H9 (cell line): ENCODE measurements at regions not wholly inside any gene's neighbourhood (a gene's known extent, or its start where the extent isn't known, plus 50 kb on each side); places are given as distances from the start of the nearest gene placed in this dataset.

ENCODE experiments used
- DNase-seq: peaks from one replicate; pipeline ENCODE4 v3.0.0-alpha.2; 2017
- H2AFZ ChIP-seq: one replicate; pipeline ENCODE4 v1.6.1; 2013; ENCODE audit warnings: mild to moderate bottlenecking, low read length, control low read depth, moderate library complexity
- H2AK5ac ChIP-seq: 2 replicates; pipeline ENCODE4 v1.6.1; 2013; ENCODE audit warnings: low read length, control low read depth, mixed read lengths; ENCODE audit not compliant: insufficient read length
- H2BK120ac ChIP-seq: one replicate; pipeline ENCODE4 v1.6.1; 2013; ENCODE audit warnings: low read depth, mild to moderate bottlenecking, low read length, control low read depth, inconsistent platforms; ENCODE audit not compliant: poor library complexity, severe bottlenecking
- H2BK12ac ChIP-seq: 2 replicates; pipeline ENCODE4 v1.6.1; 2013; ENCODE audit warnings: low read length, control low read depth, mixed read lengths, low read depth; ENCODE audit not compliant: insufficient read length
- H2BK15ac ChIP-seq: 2 replicates; pipeline ENCODE4 v1.6.1; 2013; ENCODE audit warnings: low read depth, low read length, control low read depth
- H2BK20ac ChIP-seq: one replicate; pipeline ENCODE4 v1.6.1; 2013; ENCODE audit warnings: low read depth, mild to moderate bottlenecking, low read length, control low read depth, inconsistent platforms; ENCODE audit not compliant: poor library complexity, severe bottlenecking
- H2BK5ac ChIP-seq: 2 replicates; pipeline ENCODE4 v1.6.1; 2013; ENCODE audit warnings: low read length, control low read depth, mixed read lengths; ENCODE audit not compliant: insufficient read length
- H3K14ac ChIP-seq: 2 replicates; pipeline ENCODE4 v1.6.1; 2013; ENCODE audit warnings: low read length, control low read depth; ENCODE audit not compliant: insufficient read depth
- H3K18ac ChIP-seq: 2 replicates; pipeline ENCODE4 v1.6.1; 2013; ENCODE audit warnings: low read depth, mild to moderate bottlenecking, mixed read lengths, low read length, control low read depth; ENCODE audit not compliant: insufficient read length
- H3K23ac ChIP-seq: 2 replicates; pipeline ENCODE4 v1.6.1; 2013; ENCODE audit warnings: low read length, control low read depth, mixed read lengths, low read depth; ENCODE audit not compliant: insufficient read length
- H3K23me2 ChIP-seq: 2 replicates; pipeline ENCODE4 v1.6.1; 2013; ENCODE audit warnings: low read depth, mild to moderate bottlenecking, mixed read lengths, low read length, control low read depth; ENCODE audit not compliant: insufficient read length, poor library complexity, severe bottlenecking
- H3K27ac ChIP-seq: 2 replicates; pipeline ENCODE4 v1.5.1; 2013; ENCODE audit warnings: low read length, control low read depth, mixed read lengths, low read depth; ENCODE audit not compliant: insufficient read length
- H3K27me3 ChIP-seq: 2 replicates; pipeline ENCODE4 v1.6.1; 2013; ENCODE audit warnings: low read length, control low read depth, inconsistent platforms; ENCODE audit not compliant: insufficient read depth
- H3K4ac ChIP-seq: 2 replicates; pipeline ENCODE4 v1.6.1; 2013; ENCODE audit warnings: low read depth, mild to moderate bottlenecking, control low read depth, inconsistent platforms, low read length, moderate library complexity
- H3K4me1 ChIP-seq: 2 replicates; pipeline ENCODE4 v1.6.1; 2013; ENCODE audit warnings: low read length, control low read depth, inconsistent platforms; ENCODE audit not compliant: insufficient read depth
- H3K4me2 ChIP-seq: 2 replicates; pipeline ENCODE4 v1.6.1; 2013; ENCODE audit warnings: low read length, control low read depth, mixed read lengths; ENCODE audit not compliant: insufficient read length, insufficient read depth
- H3K56ac ChIP-seq: 2 replicates; pipeline ENCODE4 v1.6.1; 2013; ENCODE audit warnings: low read depth, mild to moderate bottlenecking, mixed read lengths, low read length, control low read depth; ENCODE audit not compliant: insufficient read length
- H3K79me1 ChIP-seq: 2 replicates; pipeline ENCODE4 v1.6.1; 2013; ENCODE audit warnings: low read depth, mild to moderate bottlenecking, moderate library complexity, low read length, control low read depth, inconsistent platforms; ENCODE audit not compliant: insufficient read depth, poor library complexity, severe bottlenecking
- H3K79me2 ChIP-seq: 2 replicates; pipeline ENCODE4 v1.6.1; 2013; ENCODE audit warnings: low read length, control low read depth, inconsistent platforms; ENCODE audit not compliant: insufficient read depth
- H3K9ac ChIP-seq: 2 replicates; pipeline ENCODE4 v1.6.1; 2013; ENCODE audit warnings: low read length, control low read depth, mixed read lengths; ENCODE audit not compliant: insufficient read length; ENCODE audit errors: extremely low read depth
- H3K9me3 ChIP-seq: one replicate; pipeline ENCODE4 v1.6.1; 2013; ENCODE audit warnings: low read depth, low read length, inconsistent platforms; ENCODE audit not compliant: control insufficient read depth
- H3T11ph ChIP-seq: one replicate; pipeline ENCODE4 v1.6.1; 2013; ENCODE audit warnings: mild to moderate bottlenecking, low read length, control low read depth, inconsistent platforms
- H4K20me1 ChIP-seq: one replicate; pipeline ENCODE4 v1.6.1; 2013; ENCODE audit not compliant: control insufficient read depth, insufficient read length, insufficient read depth
- H4K5ac ChIP-seq: 2 replicates; pipeline ENCODE4 v1.6.1; 2013; ENCODE audit warnings: low read depth, mild to moderate bottlenecking, mixed read lengths, low read length, control low read depth; ENCODE audit not compliant: insufficient read length
- H4K8ac ChIP-seq: replicated peaks from 2 replicates; pipeline ENCODE4 v1.6.1; 2013; ENCODE audit warnings: low read length, control low read depth, mixed read lengths, low read depth; ENCODE audit not compliant: insufficient read length
- H4K91ac ChIP-seq: 2 replicates; pipeline ENCODE4 v1.6.1; 2013; ENCODE audit warnings: low read depth, mild to moderate bottlenecking, moderate library complexity, mixed read lengths, low read length, control low read depth; ENCODE audit not compliant: insufficient read length
- H3K27ac Mint-ChIP-seq, 3 experiments: 2 replicates in 2 of 3; 3 replicates in 1 of 3; pipeline ENCODE4 v1.8.0; 2020 to 2021; ENCODE audit warnings: mixed read lengths in 3 of 3, mild to moderate bottlenecking in 1 of 3, moderate library complexity in 1 of 3
- H3K27me3 Mint-ChIP-seq: 2 replicates; pipeline ENCODE4 v1.8.0; 2021; ENCODE audit warnings: low read depth, mild to moderate bottlenecking, moderate library complexity, mixed read lengths
- H3K36me3 Mint-ChIP-seq, 3 experiments: 2 replicates in 2 of 3; 3 replicates in 1 of 3; pipeline ENCODE4 v1.8.0; 2020 to 2021; ENCODE audit warnings: low read depth in 3 of 3, mixed read lengths in 3 of 3; ENCODE audit not compliant: insufficient read depth in 1 of 3
- H3K4me1 Mint-ChIP-seq, 2 experiments: 2 replicates each; pipeline ENCODE4 v1.8.0; 2020; ENCODE audit warnings: mixed read lengths in 2 of 2
- H3K4me3 Mint-ChIP-seq, 2 experiments: 2 replicates in 1 of 2; 3 replicates in 1 of 2; pipeline ENCODE4 v1.8.0; 2020 to 2021; ENCODE audit warnings: mild to moderate bottlenecking in 2 of 2, mixed read lengths in 2 of 2, moderate library complexity in 1 of 2
- H3K9me3 Mint-ChIP-seq, 2 experiments: 2 replicates in 1 of 2; 3 replicates in 1 of 2; pipeline ENCODE4 v1.8.0; 2020; ENCODE audit warnings: mild to moderate bottlenecking in 2 of 2, mixed read lengths in 2 of 2, moderate library complexity in 1 of 2
- CTCF ChIP-seq: fragments of 200-600 bp; sonication (generic); conservative IDR thresholded peaks from 3 replicates; pipeline ENCODE4 v1.8.0; 2021; ENCODE audit warnings: antibody characterized with exemption, mild to moderate bottlenecking
- WGBS: extraction: QIAGEN DNeasy Blood & Tissue Kit; methylation state at CpG from one replicate; pipeline ENCODE4 v1.1.7; 2013; ENCODE audit warnings: missing lambda C conversion rate, low lambda C conversion rate, mixed read lengths; ENCODE audit not compliant: insufficient read length; ENCODE audit errors: extremely low coverage; 5-methylcytosine and 5-hydroxymethylcytosine counted together

- H3K4me2 ChIP-seq: no peak overlapping the region
- Mint-ChIP-seq H3K4me3 (no peak overlapping the region), H3K4me1 (peaks cover 14% of the 10 kb centered on the region in 2 experiments), H3K27me3 (no peaks in the 10 kb centered on the region), H3K27ac (peak overlapping the region in 1 of 3 experiments; percentile 31; a peak in 1 of 7 replicates), H3K36me3 (no peaks in the 10 kb centered on the region), H3K9me3 (no peaks in the 10 kb centered on the region)
- no peaks in the 10 kb centered on the region for H3K4me1 ChIP-seq
- no peaks in the 10 kb centered on the region for H3K27me3 ChIP-seq
- H3K9me3 ChIP-seq: no peaks in the 10 kb centered on the region
- no peak overlapping the region for H2AK5ac ChIP-seq
- H3K79me2 ChIP-seq: no peaks in the 10 kb centered on the region
- H3K4ac ChIP-seq: no peak overlapping the region
- no peaks in the 10 kb centered on the region for H3K79me1 ChIP-seq
- DNase-seq: no peak
- no peak overlapping the region for H2AFZ ChIP-seq
- H4K20me1 ChIP-seq: no peaks in the 10 kb centered on the region
- H2BK120ac ChIP-seq: no peak overlapping the region
- H2BK15ac ChIP-seq: no peak overlapping the region
- H3K18ac ChIP-seq: no peak overlapping the region
- H3K56ac ChIP-seq: no peak overlapping the region
- no peak overlapping the region for H4K5ac ChIP-seq
- H3K23ac ChIP-seq: no peak overlapping the region
- no peak overlapping the region for H3K27ac ChIP-seq
- no peak overlapping the region for H2BK20ac ChIP-seq
- H3K9ac ChIP-seq: no peak overlapping the region
- H2BK12ac ChIP-seq: no peak overlapping the region
- H4K8ac ChIP-seq: no peak overlapping the region
- no peak overlapping the region for H4K91ac ChIP-seq
- H3K23me2 ChIP-seq: no peaks in the 10 kb centered on the region
- no peak overlapping the region for H3K14ac ChIP-seq
- no peak for TF ChIP-seq CTCF
- H3T11ph ChIP-seq: no peak overlapping the region
- no peak overlapping the region for H2BK5ac ChIP-seq
- no CpG with 5 or more reads among the region's 1 CpG for WGBS
Observed at GRCh38 chr3:106160396-106160795, 291.6 kb upstream of the CBLB start.
